Spleen (tissue), 11 donors: ENCODE measurements at regions not wholly inside any gene's neighbourhood (a gene's known extent, or its start where the extent isn't known, plus 50 kb on each side); places are given as distances from the start of the nearest gene placed in this dataset.
"Not testable (repeated sequence)": the region's sequence is repeated elsewhere in the genome, so short reads cannot be mapped to it uniquely, and the experiment has no call there.

Experiments
- DNase-seq: peaks from one replicate; pipeline ENCODE4 v3.0.0-alpha.2; 2020
- H3K27ac ChIP-seq, 8 donors: fragments of 200-600 bp; sonication (generic) in 7 of 8; 1 replicate in 4 of 8; 2 replicates in 4 of 8; pipeline versions ENCODE4 v1.5.0 to v1.8.0; 2016 to 2021; ENCODE audit warnings: inconsistent platforms in 4 of 8, mild to moderate bottlenecking in 4 of 8, moderate library complexity in 1 of 8
- H3K27me3 ChIP-seq, 7 donors: fragments of 200-600 bp; sonication (generic) in 6 of 7; replicated peaks in 1 of 7; 1 replicate in 4 of 7; 2 replicates in 3 of 7; pipeline versions ENCODE4 v1.5.0 to v1.8.0; 2016 to 2021; ENCODE audit warnings: inconsistent platforms in 3 of 7, mild to moderate bottlenecking in 1 of 7
- H3K36me3 ChIP-seq, 6 donors: fragments of 200-600 bp; sonication (generic) in 5 of 6; 1 replicate in 4 of 6; 2 replicates in 2 of 6; pipeline versions ENCODE4 v1.5.0 to v1.8.0; 2016 to 2021; ENCODE audit warnings: inconsistent platforms in 2 of 6
- H3K4me1 ChIP-seq, 6 donors: fragments of 200-600 bp; sonication (generic) in 5 of 6; 1 replicate in 3 of 6; 2 replicates in 3 of 6; pipeline versions ENCODE4 v1.5.0 to v1.8.0; 2016 to 2021; ENCODE audit warnings: inconsistent platforms in 3 of 6
- H3K4me3 ChIP-seq, 8 donors: fragments of 200-600 bp; sonication (generic) in 7 of 8; 1 replicate in 4 of 8; 2 replicates in 4 of 8; pipeline versions ENCODE4 v1.5.0 to v1.8.0; 2016 to 2021; ENCODE audit warnings: inconsistent platforms in 4 of 8, mild to moderate bottlenecking in 4 of 8, moderate library complexity in 2 of 8
- H3K9me3 ChIP-seq, 8 donors: fragments of 200-600 bp; sonication (generic) in 7 of 8; 1 replicate in 4 of 8; 2 replicates in 4 of 8; pipeline versions ENCODE4 v1.5.0 to v1.8.0; 2016 to 2021; ENCODE audit warnings: inconsistent platforms in 4 of 8
- POLR2A ChIP-seq, 3 donors: fragments of 450-650 bp; IDR thresholded peaks; one replicate each; pipeline ENCODE4 v1.5.1; 2017; ENCODE audit warnings: antibody characterized with exemption in 3 of 3, mild to moderate bottlenecking in 1 of 3
- POLR2AphosphoS5 ChIP-seq, 3 donors: sonication (generic); formaldehyde crosslinking; IDR thresholded peaks; one replicate each; pipeline ENCODE4 v1.5.1; 2017; ENCODE audit warnings: antibody characterized with exemption in 3 of 3
- WGBS, 5 donors: extraction: QIAGEN DNeasy Blood & Tissue Kit in 3 of 5; methylation state at CpG; one replicate each; pipeline versions ENCODE4 v1.1.5 to v1.1.7; 2013 to 2018; 5-methylcytosine and 5-hydroxymethylcytosine counted together
- intact Hi-C: fragments of 100-400 bp; cut with DNase I; formaldehyde crosslinking; loops from one replicate; pipeline ENCODE4 v1.15.0; 2023; ENCODE audit warnings: low total_unique reads
- TF ChIP-seq, protein P1 (sequence below), 11 experiments: fragments of 200-600 bp in 7 of 11; fragments of 450-650 bp in 4 of 11; sonication (generic) in 4 of 11; IDR thresholded peaks in 8 of 11; conservative IDR thresholded peaks in 3 of 11; 1 replicate in 7 of 11; 2 replicates in 4 of 11; pipeline versions ENCODE4 v1.4.0 to v1.8.0; 2016 to 2021; ENCODE audit warnings: antibody characterized with exemption in 11 of 11, inconsistent platforms in 4 of 11, mild to moderate bottlenecking in 1 of 11
- donor health status: healthy with polysubstance abuse.
- donor health status: DM: no; HTN: no; CAD: no; lungs with moderate emphysema.
- donor health status: DM: no; HTN: no; CAD: no.
- donor health status: Bipolar disorder and iron deficiency.
- donor health status: healthy.
- donor health status: DM: no; HTN: no; CAD: no.
- donor health status: DM: yes; HTN: yes; CAD: no.

DNA sequence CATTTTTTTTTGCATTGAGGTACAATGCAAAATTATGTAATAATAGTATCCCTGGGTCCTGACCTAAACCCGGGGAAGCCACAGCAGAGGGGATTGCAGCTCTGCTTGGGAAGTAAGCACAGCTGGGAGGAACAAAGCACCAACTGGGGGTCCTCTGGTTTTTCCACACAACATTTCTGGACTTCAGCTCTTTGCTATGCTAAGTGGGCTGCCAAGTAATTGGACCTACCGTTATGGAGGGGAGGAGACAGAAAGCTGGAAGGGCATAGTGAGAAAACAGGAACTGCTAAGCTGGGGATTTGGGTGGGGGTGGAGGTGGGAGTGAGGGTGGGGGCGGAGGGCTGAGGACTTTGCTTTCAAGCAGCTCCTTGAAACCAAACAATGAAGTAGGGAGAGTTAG lies 183.3 kb downstream of the ZIC3 start:
- H3K27ac ChIP-seq: no peak overlapping the region
- no peak for TF ChIP-seq POLR2AphosphoS5 (IDR thresholded peaks at IDR 0.05)
- TF ChIP-seq POLR2A (IDR thresholded peaks at IDR 0.05): no peak
- TF ChIP-seq, protein P1, sequence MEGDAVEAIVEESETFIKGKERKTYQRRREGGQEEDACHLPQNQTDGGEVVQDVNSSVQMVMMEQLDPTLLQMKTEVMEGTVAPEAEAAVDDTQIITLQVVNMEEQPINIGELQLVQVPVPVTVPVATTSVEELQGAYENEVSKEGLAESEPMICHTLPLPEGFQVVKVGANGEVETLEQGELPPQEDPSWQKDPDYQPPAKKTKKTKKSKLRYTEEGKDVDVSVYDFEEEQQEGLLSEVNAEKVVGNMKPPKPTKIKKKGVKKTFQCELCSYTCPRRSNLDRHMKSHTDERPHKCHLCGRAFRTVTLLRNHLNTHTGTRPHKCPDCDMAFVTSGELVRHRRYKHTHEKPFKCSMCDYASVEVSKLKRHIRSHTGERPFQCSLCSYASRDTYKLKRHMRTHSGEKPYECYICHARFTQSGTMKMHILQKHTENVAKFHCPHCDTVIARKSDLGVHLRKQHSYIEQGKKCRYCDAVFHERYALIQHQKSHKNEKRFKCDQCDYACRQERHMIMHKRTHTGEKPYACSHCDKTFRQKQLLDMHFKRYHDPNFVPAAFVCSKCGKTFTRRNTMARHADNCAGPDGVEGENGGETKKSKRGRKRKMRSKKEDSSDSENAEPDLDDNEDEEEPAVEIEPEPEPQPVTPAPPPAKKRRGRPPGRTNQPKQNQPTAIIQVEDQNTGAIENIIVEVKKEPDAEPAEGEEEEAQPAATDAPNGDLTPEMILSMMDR (IDR thresholded peaks at IDR 0.05 in 8 of 11, conservative IDR thresholded peaks at IDR 0.05 in 3 of 11): no peak
- H3K27me3 ChIP-seq: peaks cover 0 to 8% (median 0%) of the 10 kb centered on the region in 7 donors
- H3K4me1 ChIP-seq: no peaks in the 10 kb centered on the region
- no peaks in the 10 kb centered on the region for H3K9me3 ChIP-seq
- no peaks in the 10 kb centered on the region for H3K36me3 ChIP-seq
- no peak overlapping the region for H3K4me3 ChIP-seq
- no peak for DNase-seq
- intact Hi-C loops: no loop called here
- WGBS, 5 donors: 0 to 25% (median 23%) methylated on average over 3 of the region's 3 CpGs

DNA sequence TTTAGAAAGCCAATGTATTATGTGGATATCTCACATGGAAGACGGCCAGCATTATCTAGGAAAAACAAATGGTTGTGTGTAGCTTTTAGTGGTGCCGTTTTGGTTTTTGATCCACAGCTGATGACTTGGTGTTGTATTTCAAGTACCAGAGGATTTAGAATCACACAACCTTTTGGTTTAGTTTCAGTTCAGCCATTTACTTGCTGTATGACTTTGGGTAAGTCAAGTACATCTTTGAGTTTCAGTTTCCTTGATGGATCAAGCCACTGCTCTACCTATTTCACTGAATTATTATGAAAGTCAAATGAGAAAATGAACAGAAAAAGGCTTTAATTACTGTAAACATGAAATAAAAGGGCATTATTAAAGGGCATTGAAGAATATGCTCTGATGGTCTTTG lies 205.6 kb downstream of the ZIC3 start:
- no peak overlapping the region for H3K4me3 ChIP-seq
- TF ChIP-seq POLR2A (IDR thresholded peaks at IDR 0.05) (no peak), POLR2AphosphoS5 (IDR thresholded peaks at IDR 0.05) (no peak)
- TF ChIP-seq, protein P1 (IDR thresholded peaks at IDR 0.05 in 8 of 11, conservative IDR thresholded peaks at IDR 0.05 in 3 of 11): no peak
- no peaks in the 10 kb centered on the region for H3K27me3 ChIP-seq
- no peak for DNase-seq
- intact Hi-C loops: no loop called here
- H3K4me1 ChIP-seq: no peaks in the 10 kb centered on the region
- no peaks in the 10 kb centered on the region for H3K36me3 ChIP-seq
- 64 to 81% (median 74%) methylated on average over 2 of the region's 2 CpGs for WGBS, 5 donors
- H3K9me3 ChIP-seq: peaks cover 0 to 10% (median 0%) of the 10 kb centered on the region in 8 donors
- no peak overlapping the region for H3K27ac ChIP-seq

DNA sequence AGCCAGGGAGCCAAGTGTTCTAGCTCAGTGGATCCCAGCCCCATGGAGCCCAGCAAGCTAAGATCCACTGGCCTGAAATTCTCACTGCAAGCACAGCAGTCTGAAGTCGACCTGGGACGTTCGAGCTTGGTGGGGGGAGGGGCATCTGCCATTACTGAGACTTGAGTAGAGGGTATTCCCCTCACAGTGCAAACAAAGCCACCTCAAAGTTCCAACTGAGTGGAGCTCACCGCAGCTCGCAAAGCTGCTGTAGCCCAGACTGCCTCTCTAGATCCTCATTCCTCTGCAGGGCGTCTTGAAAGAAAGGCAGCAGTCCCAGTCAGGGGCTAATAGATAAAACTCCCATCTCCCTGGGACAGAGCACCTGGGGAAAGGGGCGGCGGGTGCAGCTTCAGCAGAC lies 226.3 kb downstream of the ZIC3 start:
- Histone ChIP-seq H3K27me3 (peaks cover 0 to 4% (median 0%) of the 10 kb centered on the region in 7 donors), H3K4me1 (no peaks in the 10 kb centered on the region), H3K9me3 (no peaks in the 10 kb centered on the region), H3K4me3 (no peak overlapping the region), H3K27ac (no peak overlapping the region), H3K36me3 (no peaks in the 10 kb centered on the region)
- intact Hi-C loops: no loop called here
- 73 to 84% (median 81%) methylated on average over 2 to 8 of the region's 8 CpGs for WGBS, 5 donors
- TF ChIP-seq POLR2AphosphoS5 (IDR thresholded peaks at IDR 0.05): no peak
- no peak for TF ChIP-seq POLR2A (IDR thresholded peaks at IDR 0.05)
- TF ChIP-seq, protein P1 (IDR thresholded peaks at IDR 0.05 in 8 of 11, conservative IDR thresholded peaks at IDR 0.05 in 3 of 11): no peak
- DNase-seq: no peak

GRCh38 chrX:137797926-137798325 lies 232.0 kb downstream of the ZIC3 start:
- H3K4me1 ChIP-seq, intact Hi-C loops, H3K4me3 ChIP-seq, DNase-seq, H3K36me3 ChIP-seq, H3K27ac ChIP-seq, H3K27me3 ChIP-seq: not testable (repeated sequence)
- 76 to 95% (median 84%) methylated on average over 3 of the region's 3 CpGs for WGBS, 5 donors
- H3K9me3 ChIP-seq: peaks cover 0 to 12% (median 2%) of the 10 kb centered on the region in 8 donors

GRCh38 chrX:137823257-137823656 lies 257.3 kb downstream of the ZIC3 start:
- intact Hi-C loops: no loop called here
- H3K36me3 ChIP-seq: no peaks in the 10 kb centered on the region
- H3K9me3 ChIP-seq: no peaks in the 10 kb centered on the region
- DNase-seq: no peak
- no peaks in the 10 kb centered on the region for H3K27me3 ChIP-seq
- H3K4me3 ChIP-seq: no peak overlapping the region
- H3K4me1 ChIP-seq: no peaks in the 10 kb centered on the region
- 81 to 93% (median 90%) methylated on average over 1 of the region's 1 CpG for WGBS, 5 donors
- no peak overlapping the region for H3K27ac ChIP-seq
- TF ChIP-seq POLR2A (IDR thresholded peaks at IDR 0.05): no peak
- no peak for TF ChIP-seq POLR2AphosphoS5 (IDR thresholded peaks at IDR 0.05)
- TF ChIP-seq, protein P1 (IDR thresholded peaks at IDR 0.05 in 8 of 11, conservative IDR thresholded peaks at IDR 0.05 in 3 of 11): no peak
